SK-N-SH (cell line): ENCODE measurements at regions not wholly inside any gene's neighbourhood (a gene's known extent, or its start where the extent isn't known, plus 50 kb on each side); places are given as distances from the start of the nearest gene placed in this dataset.

Source experiments
- EZH2phosphoT487 ChIP-seq: fragments of 200-600 bp; sonication (generic); IDR thresholded peaks from 2 replicates; pipeline ENCODE4 v1.6.1; 2017; ENCODE audit warnings: low read depth, mixed run types, mild to moderate bottlenecking, antibody characterized with exemption, moderate library complexity, borderline replicate concordance
- GATA2 ChIP-seq: sonication (generic); formaldehyde crosslinking; IDR thresholded peaks from 2 replicates; pipeline ENCODE4 v1.5.0; 2020; ENCODE audit warnings: mild to moderate bottlenecking, missing genetic modification reagents
- JUND ChIP-seq: IDR thresholded peaks from 2 replicates; pipeline ENCODE4 v1.4.0; 2012
- POLR2AphosphoS5 ChIP-seq: IDR thresholded peaks from 2 replicates; pipeline ENCODE4 v1.6.1; 2012; ENCODE audit warnings: low read depth, low read length
- RAD21 ChIP-seq: IDR thresholded peaks from 2 replicates; pipeline ENCODE4 v1.6.1; 2012; ENCODE audit warnings: mild to moderate bottlenecking, low read length
- RFX5 ChIP-seq: IDR thresholded peaks from 2 replicates; pipeline ENCODE4 v1.6.1; 2012; ENCODE audit warnings: mild to moderate bottlenecking, improper control_type of control experiment, low read length
- SIN3A ChIP-seq: IDR thresholded peaks from 2 replicates; pipeline ENCODE4 v1.6.1; 2012; ENCODE audit warnings: low read depth, mild to moderate bottlenecking, low read length, moderate library complexity, borderline replicate concordance
- SMC3 ChIP-seq: IDR thresholded peaks from 2 replicates; pipeline ENCODE4 v1.6.1; 2012; ENCODE audit warnings: low read depth, low read length, improper control_type of control experiment
- TAF1 ChIP-seq: IDR thresholded peaks from 2 replicates; pipeline ENCODE4 v1.6.1; 2012; ENCODE audit warnings: low read depth, mild to moderate bottlenecking, low read length, moderate library complexity, borderline replicate concordance
- YY1 ChIP-seq: IDR thresholded peaks from 2 replicates; pipeline ENCODE4 v1.4.0; 2012; ENCODE audit warnings: low read depth, mild to moderate bottlenecking
- TF ChIP-seq, protein P1 (sequence below): fragments of 150-350 bp; IDR thresholded peaks from 2 replicates; pipeline ENCODE4 v1.6.1; 2017; ENCODE audit warnings: antibody characterized with exemption, low read length, low read depth, borderline replicate concordance
- TF ChIP-seq, protein P2 (sequence below): fragments of 200-600 bp; sonication (generic); IDR thresholded peaks from 2 replicates; pipeline ENCODE4 v1.6.1; 2017; ENCODE audit warnings: antibody characterized with exemption, mild to moderate bottlenecking, moderate library complexity
- TF ChIP-seq, protein P3 (sequence below): IDR thresholded peaks from 2 replicates; pipeline ENCODE4 v1.6.1; 2012; ENCODE audit warnings: mild to moderate bottlenecking, low read depth, low read length, moderate library complexity
- TF ChIP-seq, protein P4 (sequence below): IDR thresholded peaks from 2 replicates; pipeline ENCODE4 v1.4.0; 2012; ENCODE audit warnings: low read depth, borderline replicate concordance

DNA sequence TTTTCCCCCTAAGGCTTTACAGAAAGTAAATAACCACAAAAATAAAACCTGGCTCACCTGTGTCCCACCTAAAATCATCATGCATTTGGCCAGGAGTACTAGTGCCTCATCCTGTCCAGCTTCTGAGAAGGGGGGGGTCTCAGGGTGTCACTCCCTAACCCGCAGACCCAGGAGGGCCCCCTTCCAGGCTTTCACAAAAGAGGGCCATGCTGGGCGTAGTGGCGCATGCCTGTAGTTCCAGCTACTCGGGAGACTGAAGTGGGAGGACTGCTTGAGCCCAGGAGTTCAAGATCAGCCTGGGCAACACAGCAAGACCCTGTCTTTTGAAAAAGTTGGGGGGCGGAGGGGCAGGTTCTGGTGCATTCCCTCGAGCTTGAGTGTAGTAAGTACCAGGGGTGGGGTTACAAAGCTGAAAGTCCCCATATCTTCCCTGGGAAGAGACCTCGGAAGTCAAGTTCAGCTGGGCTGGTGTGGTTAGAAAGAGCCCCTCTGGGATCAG, 259.3 kb downstream of the PARN start:
- TF ChIP-seq, protein P1, sequence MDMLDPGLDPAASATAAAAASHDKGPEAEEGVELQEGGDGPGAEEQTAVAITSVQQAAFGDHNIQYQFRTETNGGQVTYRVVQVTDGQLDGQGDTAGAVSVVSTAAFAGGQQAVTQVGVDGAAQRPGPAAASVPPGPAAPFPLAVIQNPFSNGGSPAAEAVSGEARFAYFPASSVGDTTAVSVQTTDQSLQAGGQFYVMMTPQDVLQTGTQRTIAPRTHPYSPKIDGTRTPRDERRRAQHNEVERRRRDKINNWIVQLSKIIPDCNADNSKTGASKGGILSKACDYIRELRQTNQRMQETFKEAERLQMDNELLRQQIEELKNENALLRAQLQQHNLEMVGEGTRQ = no peak
- TF ChIP-seq, protein P2, sequence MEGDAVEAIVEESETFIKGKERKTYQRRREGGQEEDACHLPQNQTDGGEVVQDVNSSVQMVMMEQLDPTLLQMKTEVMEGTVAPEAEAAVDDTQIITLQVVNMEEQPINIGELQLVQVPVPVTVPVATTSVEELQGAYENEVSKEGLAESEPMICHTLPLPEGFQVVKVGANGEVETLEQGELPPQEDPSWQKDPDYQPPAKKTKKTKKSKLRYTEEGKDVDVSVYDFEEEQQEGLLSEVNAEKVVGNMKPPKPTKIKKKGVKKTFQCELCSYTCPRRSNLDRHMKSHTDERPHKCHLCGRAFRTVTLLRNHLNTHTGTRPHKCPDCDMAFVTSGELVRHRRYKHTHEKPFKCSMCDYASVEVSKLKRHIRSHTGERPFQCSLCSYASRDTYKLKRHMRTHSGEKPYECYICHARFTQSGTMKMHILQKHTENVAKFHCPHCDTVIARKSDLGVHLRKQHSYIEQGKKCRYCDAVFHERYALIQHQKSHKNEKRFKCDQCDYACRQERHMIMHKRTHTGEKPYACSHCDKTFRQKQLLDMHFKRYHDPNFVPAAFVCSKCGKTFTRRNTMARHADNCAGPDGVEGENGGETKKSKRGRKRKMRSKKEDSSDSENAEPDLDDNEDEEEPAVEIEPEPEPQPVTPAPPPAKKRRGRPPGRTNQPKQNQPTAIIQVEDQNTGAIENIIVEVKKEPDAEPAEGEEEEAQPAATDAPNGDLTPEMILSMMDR = no peak
- TF ChIP-seq SIN3A (no peak), JUND (no peak), RAD21 (no peak), RFX5 (no peak), EZH2phosphoT487 (no peak), SMC3 (no peak), YY1 (no peak), GATA2 (CRISPR knock-in tag) (no peak), POLR2AphosphoS5 (no peak), TAF1 (no peak)
- TF ChIP-seq, protein P3, sequence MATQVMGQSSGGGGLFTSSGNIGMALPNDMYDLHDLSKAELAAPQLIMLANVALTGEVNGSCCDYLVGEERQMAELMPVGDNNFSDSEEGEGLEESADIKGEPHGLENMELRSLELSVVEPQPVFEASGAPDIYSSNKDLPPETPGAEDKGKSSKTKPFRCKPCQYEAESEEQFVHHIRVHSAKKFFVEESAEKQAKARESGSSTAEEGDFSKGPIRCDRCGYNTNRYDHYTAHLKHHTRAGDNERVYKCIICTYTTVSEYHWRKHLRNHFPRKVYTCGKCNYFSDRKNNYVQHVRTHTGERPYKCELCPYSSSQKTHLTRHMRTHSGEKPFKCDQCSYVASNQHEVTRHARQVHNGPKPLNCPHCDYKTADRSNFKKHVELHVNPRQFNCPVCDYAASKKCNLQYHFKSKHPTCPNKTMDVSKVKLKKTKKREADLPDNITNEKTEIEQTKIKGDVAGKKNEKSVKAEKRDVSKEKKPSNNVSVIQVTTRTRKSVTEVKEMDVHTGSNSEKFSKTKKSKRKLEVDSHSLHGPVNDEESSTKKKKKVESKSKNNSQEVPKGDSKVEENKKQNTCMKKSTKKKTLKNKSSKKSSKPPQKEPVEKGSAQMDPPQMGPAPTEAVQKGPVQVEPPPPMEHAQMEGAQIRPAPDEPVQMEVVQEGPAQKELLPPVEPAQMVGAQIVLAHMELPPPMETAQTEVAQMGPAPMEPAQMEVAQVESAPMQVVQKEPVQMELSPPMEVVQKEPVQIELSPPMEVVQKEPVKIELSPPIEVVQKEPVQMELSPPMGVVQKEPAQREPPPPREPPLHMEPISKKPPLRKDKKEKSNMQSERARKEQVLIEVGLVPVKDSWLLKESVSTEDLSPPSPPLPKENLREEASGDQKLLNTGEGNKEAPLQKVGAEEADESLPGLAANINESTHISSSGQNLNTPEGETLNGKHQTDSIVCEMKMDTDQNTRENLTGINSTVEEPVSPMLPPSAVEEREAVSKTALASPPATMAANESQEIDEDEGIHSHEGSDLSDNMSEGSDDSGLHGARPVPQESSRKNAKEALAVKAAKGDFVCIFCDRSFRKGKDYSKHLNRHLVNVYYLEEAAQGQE = no peak
- TF ChIP-seq, protein P4, sequence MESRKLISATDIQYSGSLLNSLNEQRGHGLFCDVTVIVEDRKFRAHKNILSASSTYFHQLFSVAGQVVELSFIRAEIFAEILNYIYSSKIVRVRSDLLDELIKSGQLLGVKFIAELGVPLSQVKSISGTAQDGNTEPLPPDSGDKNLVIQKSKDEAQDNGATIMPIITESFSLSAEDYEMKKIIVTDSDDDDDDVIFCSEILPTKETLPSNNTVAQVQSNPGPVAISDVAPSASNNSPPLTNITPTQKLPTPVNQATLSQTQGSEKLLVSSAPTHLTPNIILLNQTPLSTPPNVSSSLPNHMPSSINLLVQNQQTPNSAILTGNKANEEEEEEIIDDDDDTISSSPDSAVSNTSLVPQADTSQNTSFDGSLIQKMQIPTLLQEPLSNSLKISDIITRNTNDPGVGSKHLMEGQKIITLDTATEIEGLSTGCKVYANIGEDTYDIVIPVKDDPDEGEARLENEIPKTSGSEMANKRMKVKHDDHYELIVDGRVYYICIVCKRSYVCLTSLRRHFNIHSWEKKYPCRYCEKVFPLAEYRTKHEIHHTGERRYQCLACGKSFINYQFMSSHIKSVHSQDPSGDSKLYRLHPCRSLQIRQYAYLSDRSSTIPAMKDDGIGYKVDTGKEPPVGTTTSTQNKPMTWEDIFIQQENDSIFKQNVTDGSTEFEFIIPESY = no peak
